Inferior parietal cortex (tissue), 1 donor: ENCODE measurements at regions not wholly inside any gene's neighbourhood (a gene's known extent, or its start where the extent isn't known, plus 50 kb on each side); places are given as distances from the start of the nearest gene placed in this dataset.

Experiments used
- DNase-seq: peaks from one replicate; pipeline ENCODE4 v3.0.0-alpha.2; 2016; ENCODE audit errors: extremely low spot score

GRCh38 chr7:67422601-67423000, 426.0 kb downstream of the TYW1 start:
- DNase-seq: no peak

- DNase-seq: no peak
These were observed 426.4 kb downstream of the TYW1 start for GRCh38 chr7:67423065-67423464.

GRCh38 chr7:67426654-67427053, 430.0 kb downstream of the TYW1 start:
- no peak for DNase-seq

- no peak for DNase-seq
These were observed 433.1 kb downstream of the TYW1 start for GRCh38 chr7:67429735-67430134.

GRCh38 chr7:67432536-67433234, 436.1 kb downstream of the TYW1 start:
- DNase-seq: no peak

GRCh38 chr7:67435894-67436535, 439.4 kb downstream of the TYW1 start:
- no peak for DNase-seq

GRCh38 chr7:67438198-67438882, 441.7 kb downstream of the TYW1 start:
- no peak for DNase-seq

GRCh38 chr7:67438913-67439505, 442.4 kb downstream of the TYW1 start:
- no peak for DNase-seq

GRCh38 chr7:67440321-67440720, 443.7 kb downstream of the TYW1 start:
- no peak for DNase-seq

- DNase-seq: no peak
These were observed 449.1 kb downstream of the TYW1 start for GRCh38 chr7:67445728-67446127.

GRCh38 chr7:67447297-67447696, 450.7 kb downstream of the TYW1 start:
- DNase-seq: no peak

GRCh38 chr7:67448271-67448670, 451.6 kb downstream of the TYW1 start:
- no peak for DNase-seq

- no peak for DNase-seq
These were observed 453.5 kb downstream of the TYW1 start for GRCh38 chr7:67450171-67450570.

GRCh38 chr7:67451306-67451705, 454.7 kb downstream of the TYW1 start:
- DNase-seq: no peak

- DNase-seq: no peak
These were observed 455.9 kb downstream of the TYW1 start for GRCh38 chr7:67452516-67453026.

- no peak for DNase-seq
These were observed 457.1 kb downstream of the TYW1 start for GRCh38 chr7:67453580-67454380.

GRCh38 chr7:67455508-67455907, 458.9 kb downstream of the TYW1 start:
- DNase-seq: no peak

- DNase-seq: no peak
These were observed 466.2 kb downstream of the TYW1 start for GRCh38 chr7:67462781-67463191.

- DNase-seq: no peak
These were observed 466.7 kb downstream of the TYW1 start for GRCh38 chr7:67463316-67463715.

GRCh38 chr7:67463983-67464382, 467.4 kb downstream of the TYW1 start:
- DNase-seq: no peak

GRCh38 chr7:67466109-67466508, 469.5 kb downstream of the TYW1 start:
- no peak for DNase-seq
